Keratinocyte (primary cell): ENCODE measurements at regions not wholly inside any gene's neighbourhood (a gene's known extent, or its start where the extent isn't known, plus 50 kb on each side); places are given as distances from the start of the nearest gene placed in this dataset.

ENCODE experiments used
- DNase-seq: peaks from one replicate; pipeline ENCODE4 v3.0.0-alpha.2; 2011; ENCODE audit warnings: low read depth, missing footprints, low spot score
- FAIRE-seq: peaks from 2 replicates; lab custom pipeline; 2011; peaks lifted over from hg19 to GRCh38; lab: Jason Lieb, UNC
- H2AFZ ChIP-seq: 2 replicates; pipeline ENCODE4 v1.6.0; 2012; ENCODE audit warnings: low read length, control low read depth, inconsistent platforms; ENCODE audit not compliant: control insufficient read depth
- H3K27ac ChIP-seq: 2 replicates; pipeline ENCODE4 v1.5.1; 2011; ENCODE audit warnings: low read length; ENCODE audit not compliant: control insufficient read depth, insufficient read depth
- H3K27me3 ChIP-seq: 3 replicates; pipeline ENCODE4 v1.6.0; 2011; ENCODE audit warnings: low read length; ENCODE audit not compliant: control insufficient read depth, insufficient read depth; ENCODE audit errors: extremely low read depth
- H3K36me3 ChIP-seq, 2 experiments: 2 replicates in 1 of 2; 3 replicates in 1 of 2; pipeline ENCODE4 v1.5.1; 2011; ENCODE audit warnings: low read length in 2 of 2, mild to moderate bottlenecking in 1 of 2; ENCODE audit not compliant: control insufficient read depth in 2 of 2, insufficient read depth in 2 of 2; ENCODE audit errors: extremely low read depth in 1 of 2
- H3K4me1 ChIP-seq: 3 replicates; pipeline ENCODE4 v1.5.1; 2011; ENCODE audit warnings: low read length; ENCODE audit not compliant: control insufficient read depth, insufficient read depth; ENCODE audit errors: extremely low read depth
- H3K4me2 ChIP-seq: 3 replicates; pipeline ENCODE4 v1.6.0; 2011; ENCODE audit warnings: low read depth, low read length; ENCODE audit not compliant: control insufficient read depth, insufficient read depth; ENCODE audit errors: extremely low read depth
- H3K4me3 ChIP-seq, 3 experiments: fragments of 200-600 bp in 1 of 3; sonication (generic) in 1 of 3; 2 replicates in 2 of 3; 3 replicates in 1 of 3; pipeline ENCODE4 v1.5.1; 2011 to 2016; ENCODE audit warnings: low read length in 3 of 3, mild to moderate bottlenecking in 3 of 3, control low read depth in 2 of 3, inconsistent platforms in 1 of 3, low read depth in 1 of 3, mixed read lengths in 1 of 3, mixed run types in 1 of 3, moderate library complexity in 1 of 3; ENCODE audit not compliant: control insufficient read depth in 2 of 3, insufficient read depth in 2 of 3; ENCODE audit errors: extremely low read depth in 1 of 3
- H3K79me2 ChIP-seq: 2 replicates; pipeline ENCODE4 v1.6.0; 2012; ENCODE audit warnings: low read length; ENCODE audit not compliant: control insufficient read depth, insufficient read depth
- H3K9ac ChIP-seq: 3 replicates; pipeline ENCODE4 v1.6.0; 2011; ENCODE audit warnings: low read length; ENCODE audit not compliant: control insufficient read depth, insufficient read depth; ENCODE audit errors: extremely low read depth
- H3K9me1 ChIP-seq: 3 replicates; pipeline ENCODE4 v1.6.0; 2011; ENCODE audit warnings: low read length; ENCODE audit not compliant: control insufficient read depth, insufficient read depth; ENCODE audit errors: extremely low read depth
- H3K9me3 ChIP-seq: 2 replicates; pipeline ENCODE4 v1.5.1; 2012; ENCODE audit warnings: low read depth, low read length; ENCODE audit not compliant: control insufficient read depth
- H4K20me1 ChIP-seq: 3 replicates; pipeline ENCODE4 v1.6.0; 2011; ENCODE audit warnings: low read length; ENCODE audit not compliant: control insufficient read depth, insufficient read depth; ENCODE audit errors: extremely low read depth
- CTCF ChIP-seq, 3 experiments: IDR thresholded peaks in 1 of 3; conservative IDR thresholded peaks in 1 of 3; optimal IDR thresholded peaks in 1 of 3; 2 replicates in 2 of 3; 3 replicates in 1 of 3; pipeline versions ENCODE3 to v1.5.1; 2011; ENCODE audit warnings: low read length in 3 of 3, mild to moderate bottlenecking in 3 of 3, moderate library complexity in 2 of 3, control low read depth in 1 of 3, inconsistent platforms in 1 of 3; ENCODE audit not compliant: insufficient read depth in 2 of 3; ENCODE audit errors: extremely low read depth in 1 of 3
- EZH2 ChIP-seq: IDR thresholded peaks from one replicate; pipeline ENCODE4 v1.6.1; 2012; ENCODE audit warnings: inconsistent platforms, mild to moderate bottlenecking, low read length, moderate library complexity
- dilution Hi-C: fragments of 300-500 bp; cut with MboI; formaldehyde crosslinking; loops from one replicate; pipeline ENCODE4 v1.7.0; 2020; ENCODE audit warnings: low sequenced_read_pairs; ENCODE audit not compliant: extremely low pct_ligation_motif_present

DNA sequence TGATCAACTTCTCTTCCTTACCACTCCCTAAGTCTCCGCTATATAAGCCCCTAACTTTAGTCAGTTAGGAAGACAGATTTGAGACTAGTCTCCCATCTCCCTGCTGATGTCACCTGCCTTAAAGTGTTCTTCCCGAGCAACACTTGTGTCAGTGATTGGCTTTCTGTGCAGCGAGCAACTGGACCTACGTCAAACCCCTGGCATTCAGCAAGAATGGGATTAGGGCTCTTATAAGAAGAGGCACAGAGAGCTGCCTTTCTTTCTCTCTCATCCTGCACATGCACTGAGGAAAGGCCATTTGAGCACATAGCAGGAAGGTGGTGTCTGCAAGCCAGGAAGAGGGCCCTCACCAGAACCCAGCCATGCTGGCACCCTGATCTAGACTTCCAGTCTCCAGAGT, 116.6 kb upstream of the THY1 start:
- no peaks in the 10 kb centered on the region for H4K20me1 ChIP-seq
- no peaks in the 10 kb centered on the region for H3K4me1 ChIP-seq
- dilution Hi-C loops, result no loop called here
- no peak overlapping the region for H3K27ac ChIP-seq
- H3K27me3 ChIP-seq, result peaks cover 17% of the 10 kb centered on the region
- H3K4me2 ChIP-seq, result no peak overlapping the region
- H3K79me2 ChIP-seq, result no peaks in the 10 kb centered on the region
- TF ChIP-seq EZH2 (no peak), CTCF (optimal IDR thresholded peaks at IDR 0.05 in 1 of 3, IDR thresholded peaks at IDR 0.05 in 1 of 3, conservative IDR thresholded peaks at IDR 0.05 in 1 of 3; ENCODE audit: extremely low read depth in 1 of 3, insufficient read depth in 2 of 3, low read length in 3 of 3) (no peak)
- H3K9me1 ChIP-seq, result no peaks in the 10 kb centered on the region
- H3K4me3 ChIP-seq, result no peak overlapping the region
- H2AFZ ChIP-seq, result no peak overlapping the region
- no peak overlapping the region for H3K9ac ChIP-seq
- no peak for FAIRE-seq
- H3K36me3 ChIP-seq, result no peaks in the 10 kb centered on the region
- no peak for DNase-seq
- no peaks in the 10 kb centered on the region for H3K9me3 ChIP-seq

DNA sequence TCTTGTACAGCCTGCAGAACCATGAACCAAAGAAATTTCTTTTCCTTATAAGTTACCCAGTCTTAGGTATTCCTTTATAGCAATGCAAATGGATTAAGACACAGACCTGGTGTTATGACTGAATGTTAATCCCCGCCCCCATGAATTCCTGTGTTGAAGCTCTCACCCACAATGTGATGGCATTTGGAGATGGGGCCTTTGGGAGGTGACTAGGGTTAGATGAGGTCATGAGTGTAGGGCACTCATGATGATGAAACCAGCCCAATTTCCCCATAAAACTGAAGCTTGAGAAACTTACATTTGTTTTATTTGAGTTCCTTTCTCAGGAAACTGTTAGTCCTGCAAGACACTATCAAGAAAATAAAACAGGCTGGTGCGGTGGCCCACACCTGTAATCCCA, 115.8 kb upstream of the THY1 start:
- no peak overlapping the region for H2AFZ ChIP-seq
- peaks cover 17% of the 10 kb centered on the region for H3K27me3 ChIP-seq
- no peaks in the 10 kb centered on the region for H4K20me1 ChIP-seq
- no peak for FAIRE-seq
- H3K79me2 ChIP-seq, result no peaks in the 10 kb centered on the region
- H3K27ac ChIP-seq, result no peak overlapping the region
- H3K9ac ChIP-seq, result no peak overlapping the region
- DNase-seq, result no peak
- H3K36me3 ChIP-seq, result no peaks in the 10 kb centered on the region
- no peak overlapping the region for H3K4me2 ChIP-seq
- no peak overlapping the region for H3K4me3 ChIP-seq
- H3K4me1 ChIP-seq, result no peaks in the 10 kb centered on the region
- no peak for TF ChIP-seq CTCF (optimal IDR thresholded peaks at IDR 0.05 in 1 of 3, IDR thresholded peaks at IDR 0.05 in 1 of 3, conservative IDR thresholded peaks at IDR 0.05 in 1 of 3; ENCODE audit: extremely low read depth in 1 of 3, insufficient read depth in 2 of 3, low read length in 3 of 3)
- no peak for TF ChIP-seq EZH2
- dilution Hi-C loops, result no loop called here
- H3K9me3 ChIP-seq, result no peaks in the 10 kb centered on the region
- H3K9me1 ChIP-seq, result no peaks in the 10 kb centered on the region
